ENCODE measurements at regions not wholly inside any gene's neighbourhood (a gene's known extent, or its start where the extent isn't known, plus 50 kb on each side); places are given as distances from the start of the nearest gene placed in this dataset.

DNA sequence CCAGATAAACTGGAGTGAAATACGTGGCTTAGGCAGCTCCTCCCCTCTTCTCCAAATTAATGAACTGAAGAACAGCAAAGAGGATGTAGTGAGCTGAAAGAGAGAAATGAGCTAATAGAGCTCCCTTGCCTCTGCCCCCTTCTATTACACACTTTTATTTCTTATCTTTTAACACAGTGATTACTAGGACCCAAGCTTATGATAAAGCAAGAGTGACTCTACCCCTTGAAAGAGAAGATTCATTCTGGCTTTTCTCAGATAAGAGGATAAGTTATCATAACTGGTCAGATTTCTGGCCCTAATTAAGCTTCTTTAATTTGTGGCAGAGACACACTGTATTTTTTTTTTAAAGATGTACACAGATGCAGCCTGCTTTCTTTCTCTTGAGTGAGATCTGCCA lies 102.2 kb downstream of the MSTN start:
- TF ChIP-seq, protein P1, sequence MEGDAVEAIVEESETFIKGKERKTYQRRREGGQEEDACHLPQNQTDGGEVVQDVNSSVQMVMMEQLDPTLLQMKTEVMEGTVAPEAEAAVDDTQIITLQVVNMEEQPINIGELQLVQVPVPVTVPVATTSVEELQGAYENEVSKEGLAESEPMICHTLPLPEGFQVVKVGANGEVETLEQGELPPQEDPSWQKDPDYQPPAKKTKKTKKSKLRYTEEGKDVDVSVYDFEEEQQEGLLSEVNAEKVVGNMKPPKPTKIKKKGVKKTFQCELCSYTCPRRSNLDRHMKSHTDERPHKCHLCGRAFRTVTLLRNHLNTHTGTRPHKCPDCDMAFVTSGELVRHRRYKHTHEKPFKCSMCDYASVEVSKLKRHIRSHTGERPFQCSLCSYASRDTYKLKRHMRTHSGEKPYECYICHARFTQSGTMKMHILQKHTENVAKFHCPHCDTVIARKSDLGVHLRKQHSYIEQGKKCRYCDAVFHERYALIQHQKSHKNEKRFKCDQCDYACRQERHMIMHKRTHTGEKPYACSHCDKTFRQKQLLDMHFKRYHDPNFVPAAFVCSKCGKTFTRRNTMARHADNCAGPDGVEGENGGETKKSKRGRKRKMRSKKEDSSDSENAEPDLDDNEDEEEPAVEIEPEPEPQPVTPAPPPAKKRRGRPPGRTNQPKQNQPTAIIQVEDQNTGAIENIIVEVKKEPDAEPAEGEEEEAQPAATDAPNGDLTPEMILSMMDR (IDR thresholded peaks at IDR 0.05; ENCODE audit: borderline replicate concordance, insufficient read depth, low read depth, low read length) = no peak
- no peak overlapping the region for H3K4me3 ChIP-seq (ENCODE audit: low read depth, low read length)

DNA sequence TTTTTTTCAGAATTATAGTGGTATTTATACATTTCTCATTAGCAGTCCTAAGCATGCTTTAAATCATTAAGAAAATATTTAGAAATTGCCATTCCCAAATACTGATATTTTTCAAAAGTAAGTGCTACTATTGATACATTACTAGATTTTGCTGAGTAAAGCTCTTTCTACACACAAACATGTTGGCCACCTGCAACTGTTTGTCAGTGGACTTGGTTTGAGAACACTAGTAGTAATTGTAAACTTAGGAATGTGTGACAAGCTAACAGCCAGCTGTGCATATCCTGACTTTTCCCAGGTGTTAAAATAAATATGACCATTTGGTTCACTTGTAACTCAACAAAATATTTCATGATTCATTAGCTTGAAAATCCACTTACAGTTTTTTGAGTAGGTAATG lies 103.1 kb downstream of the MSTN start:
- TF ChIP-seq, protein P1 (IDR thresholded peaks at IDR 0.05; ENCODE audit: borderline replicate concordance, insufficient read depth, low read depth, low read length) = no peak

DNA sequence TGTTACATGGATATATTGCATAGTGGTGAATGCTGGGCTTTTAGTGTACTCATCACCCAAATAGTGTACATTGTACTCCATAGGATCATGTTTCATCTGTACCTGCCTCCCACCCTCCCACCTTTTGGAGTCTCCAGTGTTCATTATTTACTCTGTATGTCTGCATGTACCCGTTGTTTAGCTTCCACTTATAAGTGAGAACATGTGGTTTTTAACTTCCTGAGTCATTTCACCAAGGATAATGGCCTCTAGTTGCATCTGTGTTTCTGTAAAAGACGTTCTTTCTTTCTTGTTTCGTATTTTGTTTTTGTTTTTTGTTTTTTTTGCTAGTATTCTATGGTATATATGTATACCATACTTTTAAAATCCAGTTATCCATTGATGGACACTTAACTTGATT lies 107.5 kb downstream of the MSTN start:
- H3K4me3 ChIP-seq (ENCODE audit: low read depth, low read length) = no peak overlapping the region
- TF ChIP-seq, protein P1 (IDR thresholded peaks at IDR 0.05; ENCODE audit: borderline replicate concordance, insufficient read depth, low read depth, low read length) = no peak

More for the DNA sequence above, 103.1 kb downstream of the MSTN start:
- no peak overlapping the region for H3K4me3 ChIP-seq (ENCODE audit: low read depth, low read length)

DNA sequence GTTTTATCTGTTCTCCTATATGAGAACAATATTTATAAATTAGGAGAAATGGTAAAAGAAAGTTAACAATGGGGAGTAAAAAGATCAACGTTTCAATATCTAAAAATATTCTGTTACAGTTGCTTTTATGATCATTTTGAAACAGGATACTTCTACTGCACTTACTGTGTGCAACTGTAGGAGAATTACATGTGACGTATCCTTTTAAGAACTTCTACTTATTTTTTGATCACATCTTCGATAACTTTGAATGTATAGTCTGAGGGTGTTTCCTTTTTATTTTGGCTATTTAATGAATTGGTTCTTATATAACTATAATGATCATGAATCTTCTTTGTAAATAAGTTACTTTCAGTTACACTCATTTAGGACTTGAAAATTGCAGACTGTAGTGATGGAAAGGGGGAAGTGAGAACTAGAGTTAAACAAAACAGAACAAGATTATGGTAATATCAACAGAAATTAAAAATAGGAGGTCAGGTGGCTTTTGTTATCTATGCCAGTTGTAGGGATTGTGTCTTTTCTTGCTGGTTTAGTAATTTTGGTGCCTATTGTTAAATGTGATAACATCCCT lies 109.9 kb downstream of the MSTN start:
- TF ChIP-seq, protein P1 (IDR thresholded peaks at IDR 0.05; ENCODE audit: borderline replicate concordance, insufficient read depth, low read depth, low read length) = no peak
- no peak overlapping the region for H3K4me3 ChIP-seq (ENCODE audit: low read depth, low read length)

DNA sequence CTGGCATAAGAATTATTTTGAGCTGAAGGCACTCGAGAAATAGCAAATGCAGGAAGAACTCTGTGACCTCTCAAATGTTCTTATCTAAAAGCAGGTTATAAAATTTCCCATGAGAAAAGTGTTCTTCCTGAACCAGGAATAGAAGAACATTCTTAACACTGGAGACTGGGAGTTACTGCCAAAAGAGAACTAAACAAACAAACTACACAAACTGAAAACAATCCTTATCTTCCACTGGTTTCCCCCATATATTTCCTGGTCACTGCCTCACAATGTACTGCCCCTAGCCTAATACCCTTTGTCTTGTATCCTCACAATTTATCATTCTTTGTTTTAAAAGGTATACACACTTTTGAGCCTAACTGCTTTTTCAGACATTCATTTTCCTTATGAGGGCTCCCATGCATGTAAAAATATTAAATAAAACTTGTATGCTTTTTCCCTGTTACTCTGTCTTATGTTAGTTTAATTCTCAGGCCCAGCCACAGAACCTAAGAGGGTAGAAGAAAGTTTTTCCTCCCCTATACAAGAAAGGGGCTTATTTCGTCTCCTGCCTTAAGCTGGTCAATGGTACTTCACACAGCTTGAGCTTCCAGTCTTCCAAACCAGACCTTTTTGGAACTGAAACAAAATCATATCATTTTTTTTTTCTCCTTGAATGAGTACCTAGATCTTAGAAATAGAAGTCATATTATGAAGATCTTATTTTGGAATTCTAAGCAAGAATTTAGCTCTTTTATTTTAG lies 110.6 kb downstream of the MSTN start:
- no peak overlapping the region for H3K4me3 ChIP-seq (ENCODE audit: low read depth, low read length)

DNA sequence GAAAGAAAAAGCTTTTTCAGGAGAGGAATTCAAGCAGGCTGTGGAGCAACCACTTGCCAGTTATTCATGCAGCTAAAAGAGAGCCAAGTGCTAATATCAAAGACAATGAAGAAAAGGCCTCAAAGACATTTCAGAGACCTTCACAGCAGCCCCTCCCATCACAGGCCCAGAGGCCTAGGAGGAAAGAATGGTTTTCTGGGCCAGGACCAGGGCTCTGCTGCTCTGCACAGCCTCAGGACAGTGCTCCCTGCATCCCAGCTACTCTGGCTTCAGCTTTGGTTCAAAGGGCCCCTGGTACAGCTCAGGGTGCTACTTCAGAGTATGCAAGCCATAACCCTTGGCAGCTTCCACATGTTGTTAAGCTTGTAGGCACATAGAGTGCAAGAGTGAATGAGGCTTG lies 119.5 kb downstream of the MSTN start:
- TF ChIP-seq, protein P1 (IDR thresholded peaks at IDR 0.05; ENCODE audit: borderline replicate concordance, insufficient read depth, low read depth, low read length) = no peak
- no peak overlapping the region for H3K4me3 ChIP-seq (ENCODE audit: low read depth, low read length)

More for the DNA sequence above, 110.6 kb downstream of the MSTN start:
- TF ChIP-seq, protein P1 (IDR thresholded peaks at IDR 0.05; ENCODE audit: borderline replicate concordance, insufficient read depth, low read depth, low read length) = no peak

DNA sequence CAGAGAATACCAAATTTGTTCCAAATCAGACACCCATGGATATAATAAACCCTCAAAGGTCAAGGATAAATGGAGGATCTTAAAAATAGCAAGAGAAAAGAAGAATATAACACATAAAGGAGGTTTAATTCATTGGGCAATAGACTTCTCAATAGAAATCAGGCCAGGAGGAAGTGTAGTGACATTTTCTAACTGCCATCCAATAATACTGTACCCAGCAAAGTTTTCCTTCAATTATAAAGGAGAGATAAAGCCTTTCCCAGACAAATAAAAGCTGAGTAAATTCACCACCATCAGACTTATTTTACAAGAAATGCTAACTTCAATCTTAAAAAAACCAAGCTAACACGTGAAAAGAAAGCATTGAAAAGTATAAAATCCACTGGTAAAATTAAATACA lies 121.6 kb downstream of the MSTN start:
- TF ChIP-seq, protein P1 (IDR thresholded peaks at IDR 0.05; ENCODE audit: borderline replicate concordance, insufficient read depth, low read depth, low read length) = no peak
- no peak overlapping the region for H3K4me3 ChIP-seq (ENCODE audit: low read depth, low read length)

Measured in GM12875 (cell line).